ENCODE measurements at regions not wholly inside any gene's neighbourhood (a gene's known extent, or its start where the extent isn't known, plus 50 kb on each side); places are given as distances from the start of the nearest gene placed in this dataset.

- Histone ChIP-seq H3K4me2 (ENCODE audit: unreplicated experiment) (no peak overlapping the region), H3K27ac (no peak overlapping the region), H2AFZ (no peak overlapping the region), H3K9me3 (ENCODE audit: low read depth) (no peaks in the 10 kb centered on the region), H3K4me1 (ENCODE audit: insufficient read depth) (peaks cover 15% of the 10 kb centered on the region), H3F3A (ENCODE audit: insufficient read depth) (peaks cover 8% of the 10 kb centered on the region; the same call in 1 of the 2 replicates), H3K27me3 (replicated peaks; ENCODE audit: insufficient read depth) (no peaks in the 10 kb centered on the region), H3K9me2 (ENCODE audit: insufficient read depth) (no peaks in the 10 kb centered on the region), H3K79me2 (ENCODE audit: insufficient read depth) (no peaks in the 10 kb centered on the region), H3K4me3 (no peak overlapping the region), H3K9ac (no peak overlapping the region), H3K36me3 (ENCODE audit: low read depth) (no peaks in the 10 kb centered on the region), H4K20me1 (ENCODE audit: insufficient read depth) (no peaks in the 10 kb centered on the region)
- in situ Hi-C loops (cut with MboI), result no loop called here
- no peak for TF ChIP-seq EZH2phosphoT487 (IDR thresholded peaks at IDR 0.05; ENCODE audit: insufficient read depth, low read depth)
- TF ChIP-seq EZH2 (IDR thresholded peaks at IDR 0.05; ENCODE audit: insufficient read depth, poor library complexity, severe bottlenecking), result no peak
- 96% methylated on average over 3 of the region's 3 CpGs for WGBS, 2 experiments (ENCODE audit: low coverage in 1 of 2, low lambda C conversion rate in 2 of 2, missing lambda C conversion rate in 2 of 2)
- no peak for DNase-seq
Observed at GRCh38 chr15:94002041-94002440, 229.3 kb upstream of the MCTP2 start.

GRCh38 chr15:94001255-94001801, 230.0 kb upstream of the MCTP2 start:
- no peak for TF ChIP-seq EZH2phosphoT487 (IDR thresholded peaks at IDR 0.05; ENCODE audit: insufficient read depth, low read depth)
- no peak for TF ChIP-seq EZH2 (IDR thresholded peaks at IDR 0.05; ENCODE audit: insufficient read depth, poor library complexity, severe bottlenecking)
- Histone ChIP-seq H3K9ac (no peak overlapping the region), H3K36me3 (ENCODE audit: low read depth) (no peaks in the 10 kb centered on the region), H2AFZ (no peak overlapping the region), H3K79me2 (ENCODE audit: insufficient read depth) (no peaks in the 10 kb centered on the region), H3K4me2 (ENCODE audit: unreplicated experiment) (no peak overlapping the region), H3K4me3 (no peak overlapping the region), H3K4me1 (ENCODE audit: insufficient read depth) (peaks cover 15% of the 10 kb centered on the region), H3K9me2 (ENCODE audit: insufficient read depth) (no peaks in the 10 kb centered on the region), H3F3A (ENCODE audit: insufficient read depth) (peaks cover 8% of the 10 kb centered on the region; the same call in 1 of the 2 replicates), H3K9me3 (ENCODE audit: low read depth) (no peaks in the 10 kb centered on the region), H3K27ac (no peak overlapping the region), H4K20me1 (ENCODE audit: insufficient read depth) (no peaks in the 10 kb centered on the region), H3K27me3 (replicated peaks; ENCODE audit: insufficient read depth) (no peaks in the 10 kb centered on the region)
- DNase-seq, result peak; percentile 26
- in situ Hi-C loops (cut with MboI), result no loop called here
- WGBS, 2 experiments (ENCODE audit: low coverage in 1 of 2, low lambda C conversion rate in 2 of 2, missing lambda C conversion rate in 2 of 2), result 0 to 10% methylated on average over 3 of the region's 3 CpGs

GRCh38 chr15:94000606-94001005, 230.8 kb upstream of the MCTP2 start:
- H3K79me2 ChIP-seq (ENCODE audit: insufficient read depth), result no peaks in the 10 kb centered on the region
- H3K27me3 ChIP-seq (replicated peaks; ENCODE audit: insufficient read depth), result no peaks in the 10 kb centered on the region
- no peak overlapping the region for H3K27ac ChIP-seq
- no peak overlapping the region for H3K4me2 ChIP-seq (ENCODE audit: unreplicated experiment)
- TF ChIP-seq EZH2phosphoT487 (IDR thresholded peaks at IDR 0.05; ENCODE audit: insufficient read depth, low read depth) (no peak), EZH2 (IDR thresholded peaks at IDR 0.05; ENCODE audit: insufficient read depth, poor library complexity, severe bottlenecking) (no peak)
- no peak for DNase-seq
- in situ Hi-C loops (cut with MboI), result no loop called here
- H3K4me1 ChIP-seq (ENCODE audit: insufficient read depth), result peaks cover 15% of the 10 kb centered on the region
- no peak overlapping the region for H2AFZ ChIP-seq
- no peak overlapping the region for H3K4me3 ChIP-seq
- H4K20me1 ChIP-seq (ENCODE audit: insufficient read depth), result no peaks in the 10 kb centered on the region
- 79 to 84% methylated on average over 5 of the region's 5 CpGs for WGBS, 2 experiments (ENCODE audit: low coverage in 1 of 2, low lambda C conversion rate in 2 of 2, missing lambda C conversion rate in 2 of 2)
- H3K9ac ChIP-seq, result no peak overlapping the region
- H3K9me3 ChIP-seq (ENCODE audit: low read depth), result no peaks in the 10 kb centered on the region
- peaks cover 8% of the 10 kb centered on the region; the same call in 1 of the 2 replicates for H3F3A ChIP-seq (ENCODE audit: insufficient read depth)
- H3K9me2 ChIP-seq (ENCODE audit: insufficient read depth), result no peaks in the 10 kb centered on the region
- H3K36me3 ChIP-seq (ENCODE audit: low read depth), result no peaks in the 10 kb centered on the region

GRCh38 chr15:93997071-93997658, 234.2 kb upstream of the MCTP2 start:
- DNase-seq, result peak; percentile 58
- no peak overlapping the region for H3K27ac ChIP-seq
- no peaks in the 10 kb centered on the region for H3K9me2 ChIP-seq (ENCODE audit: insufficient read depth)
- H3K79me2 ChIP-seq (ENCODE audit: insufficient read depth), result no peaks in the 10 kb centered on the region
- no peak overlapping the region for H2AFZ ChIP-seq
- no peaks in the 10 kb centered on the region for H4K20me1 ChIP-seq (ENCODE audit: insufficient read depth)
- H3F3A ChIP-seq (ENCODE audit: insufficient read depth), result peaks cover 8% of the 10 kb centered on the region; the same call in 1 of the 2 replicates
- TF ChIP-seq EZH2 (IDR thresholded peaks at IDR 0.05; ENCODE audit: insufficient read depth, poor library complexity, severe bottlenecking), result no peak
- TF ChIP-seq EZH2phosphoT487 (IDR thresholded peaks at IDR 0.05; ENCODE audit: insufficient read depth, low read depth), result no peak
- H3K4me1 ChIP-seq (ENCODE audit: insufficient read depth), result peaks cover 15% of the 10 kb centered on the region
- peaks cover 13% of the 10 kb centered on the region; the same call in 1 of the 2 replicates for H3K27me3 ChIP-seq (replicated peaks; ENCODE audit: insufficient read depth)
- no peak overlapping the region for H3K4me3 ChIP-seq
- 51 to 52% methylated on average over 6 of the region's 6 CpGs for WGBS, 2 experiments (ENCODE audit: low coverage in 1 of 2, low lambda C conversion rate in 2 of 2, missing lambda C conversion rate in 2 of 2)
- no peak overlapping the region for H3K4me2 ChIP-seq (ENCODE audit: unreplicated experiment)
- H3K9me3 ChIP-seq (ENCODE audit: low read depth), result no peaks in the 10 kb centered on the region
- no peak overlapping the region for H3K9ac ChIP-seq
- H3K36me3 ChIP-seq (ENCODE audit: low read depth), result no peaks in the 10 kb centered on the region
- in situ Hi-C loops (cut with MboI), result loop anchor here (10.0 to 25.0 kb wide), 2 partner anchors 128 to 960 kb away; no protein-coding TSS in a partner anchor
